ENCODE measurements at regions not wholly inside any gene's neighbourhood (a gene's known extent, or its start where the extent isn't known, plus 50 kb on each side); places are given as distances from the start of the nearest gene placed in this dataset.

DNA sequence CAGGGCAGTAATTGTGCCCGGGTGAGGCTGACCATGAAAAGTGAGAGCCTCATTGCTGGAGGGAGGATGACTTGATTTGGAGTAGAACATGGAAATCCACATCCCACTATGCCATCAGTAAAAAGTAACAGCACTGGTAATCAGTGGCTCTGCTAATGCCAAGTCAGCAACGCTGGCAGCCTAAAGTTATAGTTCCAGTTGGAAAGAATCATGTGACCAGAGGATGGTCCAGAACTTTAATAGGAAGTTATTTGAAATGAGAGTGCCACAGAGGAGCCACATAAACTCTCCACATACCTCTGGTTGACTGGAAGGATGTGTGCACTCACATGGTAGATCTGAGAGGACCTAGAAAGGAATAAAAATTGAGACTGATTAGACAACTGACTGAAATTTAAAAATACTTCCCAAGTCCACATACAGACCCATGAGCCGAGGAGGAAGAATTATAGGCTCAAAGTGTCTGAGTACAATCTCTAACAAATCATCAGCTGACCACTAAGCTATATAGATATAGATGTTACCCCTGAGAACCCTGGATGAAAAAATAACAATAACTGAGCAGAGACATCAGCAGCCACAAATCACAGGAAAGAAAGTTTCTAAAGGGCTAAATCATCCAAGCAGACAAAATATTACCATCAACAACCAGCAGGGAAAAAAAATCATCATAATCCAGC lies 346.8 kb downstream of the STK39 start:
- DNase-seq (ENCODE audit: low read depth, low spot score) = no peak

DNA sequence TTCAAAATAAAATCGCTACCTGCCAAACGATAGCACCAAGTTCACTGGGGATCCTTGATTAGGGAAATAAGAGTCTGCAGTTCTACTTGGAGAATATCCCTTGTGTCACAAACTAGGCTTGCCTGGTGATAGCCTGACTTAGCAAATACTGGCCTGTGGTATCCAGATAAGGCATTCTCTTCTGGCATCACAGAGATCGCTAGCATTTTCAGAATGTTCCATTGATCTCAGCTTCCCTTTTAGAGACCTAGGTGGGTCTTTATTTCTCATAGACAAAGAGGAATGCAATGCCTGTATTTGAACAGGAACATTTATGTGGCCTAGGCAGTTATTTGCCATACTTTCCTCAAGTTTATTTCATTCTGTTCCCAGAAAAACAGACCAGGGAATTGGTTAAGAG lies 349.1 kb downstream of the STK39 start:
- DNase-seq (ENCODE audit: low read depth, low spot score) = no peak

DNA sequence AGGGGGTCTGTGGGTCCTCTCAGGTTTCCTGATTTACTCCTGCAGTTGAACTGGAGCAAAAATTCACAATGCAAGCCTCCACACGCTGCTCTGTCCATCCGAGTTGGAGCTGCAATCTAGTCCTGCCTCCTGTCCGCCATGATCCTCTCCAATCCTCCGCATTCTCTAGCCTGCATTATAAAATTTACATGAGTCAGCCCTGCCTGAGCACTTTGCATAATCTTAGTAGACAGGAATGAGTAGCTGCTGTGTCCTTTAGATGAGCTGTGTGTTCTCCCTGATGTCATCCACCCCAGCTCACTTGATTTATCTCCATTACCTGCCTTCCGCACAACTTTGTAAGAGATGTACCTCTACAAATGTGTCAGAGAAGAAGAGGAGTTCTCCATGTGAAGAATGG lies 355.6 kb downstream of the STK39 start:
- no peak for DNase-seq (ENCODE audit: low read depth, low spot score)

DNA sequence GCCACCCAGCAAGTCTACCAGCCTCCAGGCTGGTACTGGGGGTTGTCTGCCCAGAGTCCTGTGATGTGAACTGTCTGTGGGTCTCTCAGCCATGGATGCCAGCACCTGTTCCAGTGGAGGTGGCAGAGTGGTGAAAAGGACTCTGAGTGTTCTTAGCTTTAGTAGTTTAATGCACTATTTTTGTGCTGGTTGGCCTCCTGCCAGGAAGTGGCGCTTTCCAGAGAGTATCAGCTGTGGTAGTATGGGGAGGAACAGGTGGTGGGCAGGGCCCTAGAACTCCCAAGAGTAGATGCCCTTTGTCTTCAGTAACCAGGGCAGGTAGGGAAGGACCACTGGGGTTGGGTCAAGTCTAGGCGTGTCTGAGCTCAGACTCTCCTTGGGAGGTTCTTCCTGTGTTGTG lies 356.7 kb downstream of the STK39 start:
- DNase-seq (ENCODE audit: low read depth, low spot score) = no peak

DNA sequence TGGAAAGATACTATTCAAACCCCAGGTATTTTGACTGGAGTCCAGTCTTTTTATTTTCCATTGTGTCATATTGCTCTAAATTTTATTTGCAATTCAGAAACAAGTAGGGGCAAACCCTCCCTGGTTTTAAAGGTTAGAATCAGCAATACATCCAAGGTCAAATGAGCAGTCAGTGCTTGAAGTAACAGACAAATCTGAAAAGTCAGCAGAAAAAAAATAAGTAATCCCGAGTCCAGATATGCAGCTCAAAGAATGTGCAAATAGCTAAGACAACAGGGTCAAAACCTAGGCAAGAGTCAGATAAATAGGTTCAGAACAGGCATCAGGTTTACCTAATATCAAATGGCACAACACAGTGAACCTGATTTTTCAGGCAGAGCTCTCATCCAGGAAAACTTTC lies 367.0 kb downstream of the STK39 start:
- no peak for DNase-seq (ENCODE audit: low read depth, low spot score)

DNA sequence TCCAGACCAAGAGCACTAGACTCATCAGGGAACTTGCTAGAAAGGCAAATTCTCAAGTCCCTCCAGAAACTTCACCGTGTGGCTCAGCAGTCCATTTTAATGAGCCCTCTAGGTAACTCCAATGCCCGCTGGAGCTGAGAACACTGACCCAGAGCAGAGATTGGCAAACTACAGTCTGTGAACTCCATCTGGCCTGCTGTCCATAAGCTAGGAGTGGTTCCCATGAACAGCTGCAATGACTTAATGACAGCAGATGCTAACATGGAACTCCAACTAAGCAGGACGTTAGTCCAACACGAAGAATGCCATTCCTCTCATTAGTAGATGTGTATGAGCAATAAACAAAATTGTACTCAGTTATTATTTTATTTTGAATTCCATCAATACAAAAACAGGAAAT lies 371.9 kb downstream of the STK39 start:
- DNase-seq (ENCODE audit: low read depth, low spot score) = no peak

DNA sequence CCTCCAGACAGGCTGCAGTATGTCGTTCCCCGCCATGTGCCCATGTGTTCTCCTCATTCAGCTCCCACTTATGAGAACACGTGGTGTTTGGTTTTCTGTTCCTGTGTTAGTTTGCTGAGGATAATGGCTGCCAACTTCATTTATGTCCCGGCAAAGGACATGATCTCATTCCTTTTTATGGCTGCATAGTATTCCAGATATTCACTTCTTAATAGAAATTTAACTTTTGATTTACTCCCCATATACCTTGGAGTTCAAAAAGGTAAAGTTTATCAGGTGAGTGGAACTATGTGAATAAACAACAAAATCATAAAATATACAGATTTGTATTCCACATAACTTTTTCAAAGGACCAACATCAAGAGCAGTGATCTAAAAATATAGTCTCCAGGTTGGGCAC lies 372.6 kb downstream of the STK39 start:
- no peak for DNase-seq (ENCODE audit: low read depth, low spot score)

DNA sequence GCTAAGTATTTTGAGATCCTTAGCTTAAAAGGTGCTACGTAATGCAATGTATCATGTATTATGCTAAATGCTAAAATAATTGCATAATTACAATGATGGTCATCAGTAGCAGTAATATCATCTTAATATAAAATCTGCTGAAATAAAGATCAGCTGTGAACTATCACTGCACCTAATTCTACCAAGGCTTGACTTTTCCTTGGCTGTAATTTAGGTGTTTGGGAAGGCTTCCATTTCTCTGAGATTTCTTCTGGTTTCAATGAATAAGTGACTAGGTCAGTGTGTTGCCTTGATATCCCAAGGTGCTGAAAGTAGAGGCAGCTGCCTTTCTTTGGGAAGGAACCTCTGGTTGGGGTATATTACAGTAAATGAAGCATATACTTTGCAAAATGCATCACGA lies 376.1 kb downstream of the STK39 start:
- DNase-seq (ENCODE audit: low read depth, low spot score) = no peak

DNA sequence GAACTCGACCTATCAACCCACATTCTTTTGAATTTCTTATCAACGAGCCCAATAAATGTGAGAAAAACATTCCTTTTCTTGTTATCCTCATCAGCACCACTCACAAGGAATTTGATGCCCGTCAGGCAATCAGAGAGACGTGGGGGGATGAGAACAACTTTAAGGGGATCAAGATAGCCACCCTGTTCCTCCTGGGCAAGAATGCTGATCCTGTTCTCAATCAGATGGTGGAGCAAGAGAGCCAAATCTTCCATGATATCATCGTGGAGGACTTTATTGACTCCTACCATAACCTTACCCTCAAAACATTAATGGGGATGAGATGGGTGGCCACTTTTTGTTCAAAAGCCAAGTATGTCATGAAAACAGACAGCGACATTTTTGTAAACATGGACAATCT lies 378.2 kb downstream of the STK39 start:
- no peak for DNase-seq (ENCODE audit: low read depth, low spot score)

DNA sequence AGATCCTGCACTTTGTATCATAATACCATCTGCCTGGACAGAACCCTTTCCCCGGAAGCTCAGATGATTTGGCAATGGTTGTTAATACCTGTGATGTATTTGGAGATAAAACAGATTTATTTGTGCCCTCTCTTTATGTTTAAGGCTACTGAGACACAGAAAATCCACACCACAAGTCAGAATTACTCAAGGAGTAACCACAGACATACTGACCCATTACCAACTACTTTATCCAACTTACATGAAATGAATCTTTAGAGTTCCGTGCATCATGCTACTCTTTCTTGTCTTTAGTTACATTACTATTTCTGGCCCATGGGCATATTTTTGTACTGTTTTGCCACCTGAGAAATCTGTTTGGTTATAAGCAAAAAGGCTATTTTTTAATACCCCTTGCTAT lies 384.0 kb downstream of the STK39 start:
- no peak for DNase-seq (ENCODE audit: low read depth, low spot score)

DNA sequence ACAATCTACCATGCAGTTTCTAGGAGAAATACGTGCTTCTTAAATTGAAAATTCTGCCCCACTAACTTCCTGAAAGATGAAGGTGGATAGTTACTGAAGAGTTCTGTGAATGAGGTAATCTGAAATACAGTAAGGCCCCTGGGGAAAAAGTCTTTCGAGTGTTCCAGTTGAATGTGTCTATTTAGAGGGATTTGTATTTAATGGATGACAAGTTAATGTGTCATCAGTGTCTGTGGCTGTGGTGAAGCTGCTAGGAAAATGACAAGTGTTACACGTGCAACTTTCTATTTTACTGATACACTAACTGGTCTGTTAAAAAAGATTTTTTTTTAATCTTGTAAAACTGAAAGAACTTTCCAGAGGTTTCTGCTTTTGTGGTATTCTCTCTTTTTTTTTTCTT lies 384.6 kb downstream of the STK39 start:
- no peak for DNase-seq (ENCODE audit: low read depth, low spot score)

DNA sequence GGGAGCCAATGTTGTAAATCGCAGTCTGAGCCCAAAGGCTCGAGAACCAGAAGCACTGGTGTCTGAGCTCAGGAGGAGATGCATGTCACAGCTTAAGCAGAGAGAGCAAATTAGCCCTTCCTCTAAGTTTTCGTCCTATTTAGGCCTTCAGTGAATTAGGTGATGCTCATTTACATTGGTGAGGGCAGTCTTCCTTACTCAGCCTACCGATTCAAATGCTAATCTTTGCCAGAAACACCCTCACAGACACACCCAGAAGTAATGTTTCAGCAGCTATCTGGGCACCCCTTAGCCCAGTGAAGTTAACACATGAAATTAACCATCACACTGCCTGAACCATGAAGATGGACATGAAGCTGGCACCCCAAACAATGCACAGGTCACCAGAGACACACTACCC lies 385.1 kb downstream of the STK39 start:
- DNase-seq (ENCODE audit: low read depth, low spot score) = no peak

DNA sequence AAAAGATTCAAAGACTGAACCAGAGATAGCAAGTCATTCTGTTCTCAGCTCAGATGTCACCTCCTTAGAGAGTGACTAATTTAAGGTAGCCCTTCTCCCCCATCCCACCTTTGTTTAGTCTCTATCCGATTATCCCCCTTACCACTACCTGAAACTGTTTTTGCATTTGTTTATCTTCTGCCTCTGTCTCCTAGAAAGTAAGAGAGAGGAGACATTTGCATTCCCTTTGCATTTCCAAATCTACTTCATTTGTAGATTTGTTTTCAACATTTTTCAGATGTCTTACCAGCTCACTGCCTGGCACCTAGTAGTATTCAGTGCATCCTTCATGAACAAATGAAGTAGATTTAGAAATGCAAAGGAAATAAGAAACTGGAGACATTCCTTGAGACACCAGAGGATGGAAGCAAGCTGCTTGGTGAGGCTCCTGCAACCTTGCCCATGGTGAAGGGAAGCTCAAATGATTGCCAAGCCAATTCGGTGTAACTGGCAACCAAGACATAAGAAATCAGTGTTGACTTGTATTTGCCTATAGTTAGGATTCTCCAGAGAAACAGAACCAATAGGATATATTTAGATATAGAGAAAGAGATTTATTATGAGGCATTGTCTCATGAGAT lies 385.7 kb downstream of the STK39 start:
- DNase-seq (ENCODE audit: low read depth, low spot score) = no peak

DNA sequence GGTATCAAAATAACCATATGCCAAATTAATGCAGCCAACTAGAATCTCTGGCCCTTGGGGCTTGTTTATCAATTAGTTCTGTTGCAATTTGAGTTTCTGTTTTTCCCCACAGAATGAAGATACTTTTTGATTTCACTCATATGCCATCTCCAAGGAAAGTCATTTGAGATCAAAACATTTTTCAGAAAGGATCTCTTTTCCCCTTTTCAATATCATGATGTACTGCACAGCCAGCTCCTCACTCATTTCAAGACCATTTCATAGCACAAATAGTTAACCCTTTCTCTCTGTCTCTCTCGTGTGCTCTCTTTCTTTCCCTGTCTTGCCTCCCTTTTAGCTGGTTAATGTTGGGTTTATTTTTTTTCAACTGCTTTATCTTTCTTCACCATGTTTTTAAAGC lies 387.3 kb downstream of the STK39 start:
- DNase-seq (ENCODE audit: low read depth, low spot score) = no peak

DNA sequence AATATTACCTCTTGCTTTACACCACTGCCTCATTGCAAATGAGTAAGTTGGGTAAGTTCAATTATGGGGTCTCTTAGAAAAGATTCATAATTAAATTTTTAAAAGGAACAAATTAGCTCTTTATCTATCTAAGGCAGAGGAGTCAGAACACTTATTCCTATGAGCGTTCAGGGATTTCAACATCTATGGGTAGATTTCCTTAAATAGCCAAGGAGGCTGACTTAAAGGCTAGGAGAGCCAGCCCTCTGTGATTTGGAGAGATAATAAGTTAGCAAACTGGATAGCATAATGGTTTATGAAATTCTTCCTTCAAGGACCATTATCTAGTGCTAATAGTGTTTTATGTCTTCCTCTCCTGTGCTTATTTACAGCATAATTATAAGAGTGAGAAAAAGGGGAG lies 387.7 kb downstream of the STK39 start:
- no peak for DNase-seq (ENCODE audit: low read depth, low spot score)

DNA sequence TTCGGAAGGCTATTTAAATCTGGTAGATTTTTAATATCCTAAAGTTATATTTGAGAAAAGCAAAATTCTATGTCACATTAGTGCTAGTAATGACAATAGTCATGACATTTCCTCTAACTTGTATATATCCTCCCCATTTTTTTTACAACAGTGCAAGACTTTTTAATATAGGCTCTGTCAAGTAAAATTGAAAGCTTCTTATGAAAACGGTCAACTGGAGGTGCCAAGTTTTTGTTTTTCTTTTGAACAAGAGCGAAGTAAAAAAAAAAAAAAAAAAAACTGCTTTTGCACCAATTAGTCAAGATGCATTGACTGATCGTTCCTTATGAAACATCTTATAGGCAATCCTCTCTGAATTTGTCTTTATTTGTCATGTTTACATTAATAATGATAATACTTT lies 389.3 kb downstream of the STK39 start:
- no peak for DNase-seq (ENCODE audit: low read depth, low spot score)

DNA sequence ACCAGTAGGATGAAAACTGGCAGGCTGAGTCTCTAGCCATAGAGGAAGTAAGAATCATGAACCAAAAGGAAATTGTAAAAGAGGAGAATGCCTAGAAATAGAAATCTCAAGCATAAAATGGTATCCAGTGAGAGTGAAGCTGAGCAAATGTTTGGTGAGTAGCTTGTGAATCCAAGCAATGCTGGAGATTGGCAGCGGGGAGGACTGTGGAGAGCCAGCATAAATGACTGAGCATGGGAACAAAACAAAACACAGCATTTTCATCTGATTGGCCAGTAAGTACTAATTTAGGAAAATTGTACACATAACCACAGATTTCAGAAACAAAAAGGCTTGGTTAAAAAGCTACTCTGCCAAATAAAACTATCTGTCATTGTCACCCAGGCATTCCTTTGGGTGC lies 390.0 kb downstream of the STK39 start:
- no peak for DNase-seq (ENCODE audit: low read depth, low spot score)

DNA sequence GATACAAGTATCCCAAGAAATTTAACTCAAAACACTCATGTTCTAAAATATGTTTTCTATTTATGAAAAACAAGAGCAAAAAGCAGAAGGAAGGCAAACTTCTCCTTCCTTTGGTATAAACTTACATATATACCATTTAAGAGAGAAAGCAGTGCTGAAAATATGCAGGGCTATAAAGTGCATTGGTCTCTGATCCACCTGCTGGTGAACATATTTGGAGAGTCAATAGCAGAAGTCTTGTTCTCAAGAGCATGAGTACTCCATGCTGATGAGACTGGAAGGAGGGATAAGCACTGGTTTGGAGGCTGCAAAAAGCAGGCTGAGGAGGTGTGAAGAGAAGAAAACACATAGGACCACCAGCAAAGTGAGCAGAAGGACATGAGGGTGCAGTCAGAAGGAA lies 391.2 kb downstream of the STK39 start:
- DNase-seq (ENCODE audit: low read depth, low spot score) = no peak

DNA sequence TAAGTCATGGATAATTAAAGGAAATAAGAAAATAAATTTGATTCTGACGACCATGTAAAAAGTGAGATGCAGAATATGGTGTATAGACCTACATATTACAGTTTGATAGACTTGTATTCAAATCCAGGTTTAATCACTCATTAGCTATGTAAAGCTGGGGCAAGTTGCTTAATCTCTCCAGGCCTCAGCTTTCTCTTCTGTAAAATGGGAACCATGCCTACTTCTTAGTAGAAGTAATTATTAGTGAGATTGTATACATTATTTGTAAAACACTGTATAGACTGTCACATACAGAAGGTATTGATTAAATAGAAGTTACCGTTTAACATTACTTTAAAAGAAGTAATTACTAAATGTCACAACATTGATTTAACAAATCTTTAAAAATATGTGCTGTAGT lies 392.2 kb downstream of the STK39 start:
- DNase-seq (ENCODE audit: low read depth, low spot score) = no peak

DNA sequence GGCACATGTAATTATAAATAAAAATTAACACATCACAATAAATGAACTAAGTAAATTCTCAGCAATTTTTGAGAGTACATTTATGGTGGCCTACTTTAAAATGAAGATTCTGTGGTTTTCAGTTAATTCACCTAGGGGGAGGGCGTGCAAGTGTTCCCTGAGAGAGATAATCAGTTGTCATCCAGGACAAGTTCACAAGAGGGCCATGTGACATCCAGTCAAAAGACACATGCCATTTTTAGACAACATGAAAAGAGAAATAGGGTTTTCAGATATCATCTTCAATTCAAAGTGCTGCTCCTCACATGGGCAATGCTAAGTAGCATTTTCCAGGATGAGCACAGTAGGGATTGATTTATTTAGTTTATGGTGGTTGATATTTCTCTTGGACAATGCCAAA lies 393.7 kb downstream of the STK39 start:
- DNase-seq (ENCODE audit: low read depth, low spot score) = no peak

DNA sequence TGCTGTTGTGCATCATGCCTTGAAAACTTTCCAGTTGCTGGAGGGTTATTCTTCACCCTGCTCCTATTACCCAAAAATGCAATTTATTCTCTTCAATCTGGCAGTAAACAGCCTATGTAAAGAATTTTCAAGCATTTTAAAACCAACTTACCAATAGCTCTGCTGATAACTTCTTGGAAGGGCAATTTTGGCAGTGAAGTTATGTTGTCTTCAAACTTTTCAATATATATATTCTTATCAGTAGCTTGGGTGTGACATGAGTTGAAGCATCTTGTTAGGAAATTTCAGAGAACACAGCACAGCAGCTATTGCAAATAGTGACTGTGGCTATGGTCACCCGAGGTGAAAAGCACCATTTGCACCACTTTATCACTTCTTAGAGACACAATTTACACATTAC lies 395.5 kb downstream of the STK39 start:
- DNase-seq (ENCODE audit: low read depth, low spot score) = no peak

DNA sequence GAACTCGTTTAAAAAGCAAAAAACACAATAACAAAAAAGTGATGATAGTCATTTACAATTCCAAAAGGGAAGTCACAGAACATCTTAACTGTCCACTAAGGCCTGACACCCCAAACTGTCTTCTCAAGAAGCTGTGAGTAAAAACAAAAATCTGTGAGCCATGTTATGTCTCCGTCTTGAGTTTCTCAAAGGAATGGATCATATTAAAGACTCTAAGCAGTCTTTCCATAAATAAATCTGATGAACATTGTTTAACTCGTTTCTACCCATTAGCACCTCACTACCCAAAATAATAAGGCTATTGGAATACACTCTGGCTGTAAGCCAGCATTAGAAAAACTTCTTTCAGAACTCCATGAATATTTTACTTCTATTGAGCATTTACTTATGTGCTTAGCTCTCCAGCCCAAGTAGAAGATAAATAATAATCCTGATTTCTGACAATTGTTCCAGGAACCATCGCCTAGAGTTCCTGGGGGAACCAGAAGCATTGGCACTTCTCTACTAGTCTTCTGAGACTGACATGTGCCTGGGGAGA lies 396.0 kb downstream of the STK39 start:
- no peak for DNase-seq (ENCODE audit: low read depth, low spot score)

DNA sequence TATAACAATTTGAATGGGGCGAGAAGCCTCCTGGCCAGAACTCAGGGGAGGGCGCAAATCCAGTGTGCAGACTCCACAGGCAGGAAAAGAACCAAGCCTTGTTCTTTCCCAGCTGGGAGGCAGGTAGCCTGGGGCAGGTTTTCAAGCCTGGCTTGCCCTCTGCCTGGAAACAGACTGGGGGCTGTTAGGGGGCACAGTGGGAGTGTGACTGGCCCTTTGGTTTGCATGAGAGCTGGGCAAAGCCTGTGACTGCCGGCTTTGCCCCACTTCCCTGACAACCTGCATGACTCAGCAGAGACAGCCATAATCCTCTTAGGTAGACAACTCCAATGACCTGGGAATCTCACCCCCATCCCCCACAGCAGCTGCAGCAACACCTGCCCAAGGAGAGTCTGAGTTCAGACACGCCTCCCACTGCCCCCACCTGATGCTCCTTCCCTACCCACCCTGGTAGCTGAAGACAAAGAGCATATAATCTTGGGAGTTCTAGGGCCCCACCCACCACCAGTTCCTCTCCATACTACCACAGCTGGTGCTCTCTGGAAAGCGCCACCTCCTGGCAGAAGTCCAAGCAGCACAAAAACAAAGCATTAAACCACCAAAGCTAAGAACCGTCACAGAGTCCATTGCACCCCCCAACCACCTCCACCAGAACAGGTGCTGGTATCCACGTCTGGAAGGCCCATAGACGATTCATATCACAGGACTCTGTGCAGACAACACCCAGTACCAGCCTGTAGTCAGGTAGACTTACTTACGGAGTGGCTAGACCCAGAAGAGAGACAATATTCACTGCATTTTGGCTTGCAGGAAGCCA lies 402.5 kb downstream of the STK39 start:
- no peak for DNase-seq (ENCODE audit: low read depth, low spot score)

Measured in brain pericyte (primary cell).